ENCODE measurements at regions not wholly inside any gene's neighbourhood (a gene's known extent, or its start where the extent isn't known, plus 50 kb on each side); places are given as distances from the start of the nearest gene placed in this dataset.

GRCh38 chr5:124652514-124652819, 94.0 kb downstream of the ZNF608 start:
- no peaks in the 10 kb centered on the region for H3K36me3 ChIP-seq (ENCODE audit: insufficient read depth, low read length)
- no peak overlapping the region for H3K4me3 ChIP-seq (ENCODE audit: insufficient read depth, low read length)
- no peak overlapping the region for H2AFZ ChIP-seq (ENCODE audit: low read length)
- DNase-seq (ENCODE audit: insufficient read length, low spot score, missing footprints) = no peak
- peaks cover 50% of the 10 kb centered on the region for H3K4me1 ChIP-seq (ENCODE audit: insufficient read depth, low read length)
- no peak for TF ChIP-seq CTCF (IDR thresholded peaks at IDR 0.05; ENCODE audit: extremely low read depth, low read depth, low read length)
- H3K27ac ChIP-seq (ENCODE audit: low read depth, low read length) = no peak overlapping the region
- no peaks in the 10 kb centered on the region for H3K27me3 ChIP-seq (ENCODE audit: insufficient read depth, low read length)
- H3K79me2 ChIP-seq (ENCODE audit: insufficient read depth, low read length) = no peaks in the 10 kb centered on the region
- peak overlapping the region; percentile 88 for H3K4me2 ChIP-seq (ENCODE audit: insufficient read depth, low read length)
- no peaks in the 10 kb centered on the region for H3K9me3 ChIP-seq (ENCODE audit: low read depth, low read length)
- H4K20me1 ChIP-seq (ENCODE audit: insufficient read depth, low read length) = no peaks in the 10 kb centered on the region

- Histone ChIP-seq H3K27ac (ENCODE audit: low read depth, low read length) (peak overlapping the region; percentile 47), H3K9me3 (ENCODE audit: low read depth, low read length) (no peaks in the 10 kb centered on the region), H2AFZ (ENCODE audit: low read length) (peak overlapping the region; percentile 83), H4K20me1 (ENCODE audit: insufficient read depth, low read length) (no peaks in the 10 kb centered on the region), H3K4me3 (ENCODE audit: insufficient read depth, low read length) (peak overlapping the region; percentile 76), H3K4me2 (ENCODE audit: insufficient read depth, low read length) (peak overlapping the region; percentile 88), H3K4me1 (ENCODE audit: insufficient read depth, low read length) (peaks cover 50% of the 10 kb centered on the region), H3K27me3 (ENCODE audit: insufficient read depth, low read length) (peaks cover 2% of the 10 kb centered on the region), H3K79me2 (ENCODE audit: insufficient read depth, low read length) (no peaks in the 10 kb centered on the region), H3K36me3 (ENCODE audit: insufficient read depth, low read length) (no peaks in the 10 kb centered on the region)
- peak; percentile 95 for DNase-seq (ENCODE audit: insufficient read length, low spot score, missing footprints)
- no peak for TF ChIP-seq CTCF (IDR thresholded peaks at IDR 0.05; ENCODE audit: extremely low read depth, low read depth, low read length)
These were observed 94.6 kb downstream of the ZNF608 start for GRCh38 chr5:124651663-124652513.

GRCh38 chr5:124650951-124651662, 95.3 kb downstream of the ZNF608 start:
- Histone ChIP-seq H3K4me3 (ENCODE audit: insufficient read depth, low read length) (peak overlapping the region; percentile 76), H3K79me2 (ENCODE audit: insufficient read depth, low read length) (no peaks in the 10 kb centered on the region), H3K9me3 (ENCODE audit: low read depth, low read length) (no peaks in the 10 kb centered on the region), H3K4me1 (ENCODE audit: insufficient read depth, low read length) (peaks cover 45% of the 10 kb centered on the region), H3K27ac (ENCODE audit: low read depth, low read length) (peak overlapping the region; percentile 47), H3K36me3 (ENCODE audit: insufficient read depth, low read length) (no peaks in the 10 kb centered on the region), H4K20me1 (ENCODE audit: insufficient read depth, low read length) (no peaks in the 10 kb centered on the region), H2AFZ (ENCODE audit: low read length) (peak overlapping the region; percentile 83), H3K27me3 (ENCODE audit: insufficient read depth, low read length) (peaks cover 2% of the 10 kb centered on the region), H3K4me2 (ENCODE audit: insufficient read depth, low read length) (peak overlapping the region; percentile 88)
- no peak for TF ChIP-seq CTCF (IDR thresholded peaks at IDR 0.05; ENCODE audit: extremely low read depth, low read depth, low read length)
- DNase-seq (ENCODE audit: insufficient read length, low spot score, missing footprints) = no peak

GRCh38 chr5:124650147-124650561, 96.3 kb downstream of the ZNF608 start:
- no peak for TF ChIP-seq CTCF (IDR thresholded peaks at IDR 0.05; ENCODE audit: extremely low read depth, low read depth, low read length)
- no peaks in the 10 kb centered on the region for H3K9me3 ChIP-seq (ENCODE audit: low read depth, low read length)
- H4K20me1 ChIP-seq (ENCODE audit: insufficient read depth, low read length) = no peaks in the 10 kb centered on the region
- no peaks in the 10 kb centered on the region for H3K36me3 ChIP-seq (ENCODE audit: insufficient read depth, low read length)
- peak overlapping the region; percentile 88 for H3K4me2 ChIP-seq (ENCODE audit: insufficient read depth, low read length)
- H3K27ac ChIP-seq (ENCODE audit: low read depth, low read length) = peak overlapping the region; percentile 12
- no peaks in the 10 kb centered on the region for H3K79me2 ChIP-seq (ENCODE audit: insufficient read depth, low read length)
- peak overlapping the region; percentile 21 for H3K4me3 ChIP-seq (ENCODE audit: insufficient read depth, low read length)
- H3K27me3 ChIP-seq (ENCODE audit: insufficient read depth, low read length) = peaks cover 2% of the 10 kb centered on the region
- H3K4me1 ChIP-seq (ENCODE audit: insufficient read depth, low read length) = peaks cover 36% of the 10 kb centered on the region
- DNase-seq (ENCODE audit: insufficient read length, low spot score, missing footprints) = no peak
- H2AFZ ChIP-seq (ENCODE audit: low read length) = peak overlapping the region; percentile 32
